NCI-H748 (cell line): ENCODE measurements at regions not wholly inside any gene's neighbourhood (a gene's known extent, or its start where the extent isn't known, plus 50 kb on each side); places are given as distances from the start of the nearest gene placed in this dataset.

Experiments
- DNase-seq: peaks from one replicate; lab custom pipeline; 2025; ENCODE audit not compliant: unreplicated experiment; lab: John Stamatoyannopoulos, UW

DNA sequence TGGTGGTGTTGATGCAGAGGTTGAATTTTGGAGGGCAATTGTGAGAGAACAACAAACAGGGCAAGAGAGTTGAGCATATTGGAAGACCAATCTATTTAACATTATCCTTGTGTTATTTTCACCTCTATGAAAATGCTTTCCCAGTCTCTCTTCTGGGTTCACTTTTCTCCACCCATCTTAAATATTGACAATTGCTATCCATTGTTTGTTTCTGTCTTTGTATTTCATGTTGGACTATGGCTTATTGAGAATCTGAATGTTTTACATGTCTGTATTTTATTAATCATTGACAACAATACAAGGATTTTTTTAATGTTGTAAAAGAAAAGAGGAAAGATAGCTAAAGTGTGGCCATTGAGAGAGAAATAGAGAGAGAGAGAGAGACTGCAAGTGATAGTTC is 1121.5 kb downstream of the BRINP3 start:
- no peak for DNase-seq

DNA sequence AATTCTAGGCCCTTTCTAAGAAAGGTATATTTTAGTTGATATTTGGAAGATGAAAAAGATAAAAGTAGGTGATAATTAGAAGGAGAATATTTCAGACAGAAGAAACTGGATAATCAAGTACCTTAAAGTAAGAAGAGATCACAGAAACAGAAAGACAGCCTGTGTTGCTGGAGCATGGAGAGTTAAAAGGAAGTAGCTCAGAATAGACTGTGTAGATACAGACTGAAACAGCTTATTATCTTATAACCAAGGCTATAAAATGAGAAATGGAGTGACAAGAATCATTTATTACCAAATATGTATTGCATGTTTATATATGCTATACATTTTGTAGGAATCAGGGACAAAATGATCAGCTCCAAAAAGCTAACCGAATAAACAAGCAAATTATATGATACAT is 1120.3 kb downstream of the BRINP3 start:
- DNase-seq = no peak

DNA sequence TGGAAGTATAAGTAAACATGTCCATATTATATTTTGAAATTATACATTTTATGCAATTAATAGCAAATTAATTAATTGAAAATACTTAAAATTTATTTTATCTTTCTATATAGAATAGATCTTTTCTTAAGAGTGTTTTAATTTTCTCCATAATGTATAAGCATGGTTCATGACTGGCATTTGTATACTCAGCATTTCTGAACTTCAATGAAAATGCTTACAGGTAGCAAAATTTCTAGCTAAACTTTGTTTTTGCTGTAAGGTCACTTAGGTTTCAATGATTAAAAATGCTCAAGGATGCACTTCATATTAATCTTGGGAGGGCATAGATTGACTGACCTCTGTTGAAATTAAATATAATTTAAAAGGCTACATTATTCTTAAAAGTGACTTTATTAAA is 1108.1 kb downstream of the BRINP3 start:
- no peak for DNase-seq

DNA sequence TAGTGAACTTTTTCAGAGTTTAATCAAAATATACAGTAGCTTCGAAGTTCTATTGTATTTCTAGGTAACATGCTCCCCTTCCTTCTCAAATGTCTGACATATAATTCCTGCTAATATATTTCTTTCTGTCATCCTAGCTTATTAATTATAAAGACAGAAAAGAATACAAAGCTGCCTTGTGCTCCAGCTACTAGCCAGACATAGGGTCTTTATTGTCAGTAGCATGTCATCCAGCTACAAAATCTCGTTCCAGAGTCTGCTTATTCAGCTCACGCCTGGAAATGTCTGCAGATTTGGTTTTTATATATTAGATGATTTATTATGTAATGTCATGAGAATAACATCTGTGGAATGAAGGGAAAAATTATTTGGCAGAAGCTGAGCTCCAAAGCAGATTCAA is 1102.8 kb downstream of the BRINP3 start:
- DNase-seq = no peak

DNA sequence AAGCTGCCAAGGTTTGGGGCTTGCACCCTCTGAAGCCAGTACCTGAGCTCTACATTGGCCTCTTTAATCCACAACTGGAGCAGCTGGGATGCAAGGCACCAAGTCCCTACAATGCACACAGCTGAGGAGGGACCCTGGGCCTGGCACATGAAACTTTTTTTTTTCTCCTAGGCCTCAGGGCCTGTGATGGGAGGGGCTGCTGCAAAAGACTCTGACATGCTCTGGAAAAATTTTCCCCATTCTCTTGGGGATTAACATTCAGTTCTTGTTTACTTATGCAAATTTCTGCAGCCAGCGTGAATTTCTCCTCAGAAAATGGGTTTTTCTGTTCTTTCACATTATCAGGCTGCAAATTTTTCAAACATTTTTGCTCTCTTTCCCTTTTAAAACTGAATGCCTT is 1072.2 kb downstream of the BRINP3 start:
- no peak for DNase-seq

DNA sequence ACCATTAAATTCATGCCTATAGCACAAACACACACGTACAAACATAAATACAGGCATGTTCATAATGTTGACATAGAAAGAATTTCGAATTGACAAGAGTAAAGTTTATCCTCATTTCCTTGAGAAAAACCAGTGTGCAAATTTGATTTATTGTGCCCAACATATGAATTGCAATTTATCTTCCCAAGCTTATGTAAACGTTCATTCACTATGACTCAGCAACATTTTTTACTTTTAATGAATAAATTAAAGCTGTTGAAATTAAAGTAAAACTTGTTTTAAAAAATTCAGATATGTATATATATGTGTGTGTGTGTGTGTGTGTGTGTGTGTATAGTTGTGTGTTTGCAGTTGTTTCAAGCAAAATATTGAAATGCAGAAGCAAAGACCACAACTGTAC is 1067.9 kb downstream of the BRINP3 start:
- no peak for DNase-seq

DNA sequence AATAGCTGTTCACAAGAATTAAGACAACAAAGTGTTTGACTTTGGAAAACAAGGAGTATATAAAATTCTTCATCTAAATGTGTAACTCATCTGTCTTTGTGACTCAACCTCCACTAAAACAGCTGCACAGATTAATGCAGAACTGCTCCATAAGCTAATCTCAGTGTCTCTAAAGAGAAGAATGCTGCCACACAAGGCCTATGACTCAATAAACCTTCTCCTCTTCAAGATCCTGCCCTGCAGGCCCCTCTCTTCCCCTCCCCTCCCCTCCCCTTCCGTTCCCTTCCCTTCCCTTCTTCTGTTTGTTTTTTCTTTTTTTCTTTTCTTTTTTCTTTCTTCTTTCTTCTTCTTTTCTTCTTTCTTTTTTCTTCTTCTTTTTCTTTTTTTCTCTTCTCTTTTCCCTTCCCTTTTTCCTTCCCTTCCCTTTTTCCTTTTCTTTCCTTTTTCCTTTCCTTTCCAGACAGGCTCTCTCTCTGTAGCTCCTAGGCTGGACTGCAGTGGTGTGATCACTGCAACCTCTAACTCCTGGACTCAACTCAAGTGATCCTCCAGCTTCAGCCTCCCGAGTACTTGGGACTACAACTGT is 1052.8 kb downstream of the BRINP3 start:
- DNase-seq = no peak

DNA sequence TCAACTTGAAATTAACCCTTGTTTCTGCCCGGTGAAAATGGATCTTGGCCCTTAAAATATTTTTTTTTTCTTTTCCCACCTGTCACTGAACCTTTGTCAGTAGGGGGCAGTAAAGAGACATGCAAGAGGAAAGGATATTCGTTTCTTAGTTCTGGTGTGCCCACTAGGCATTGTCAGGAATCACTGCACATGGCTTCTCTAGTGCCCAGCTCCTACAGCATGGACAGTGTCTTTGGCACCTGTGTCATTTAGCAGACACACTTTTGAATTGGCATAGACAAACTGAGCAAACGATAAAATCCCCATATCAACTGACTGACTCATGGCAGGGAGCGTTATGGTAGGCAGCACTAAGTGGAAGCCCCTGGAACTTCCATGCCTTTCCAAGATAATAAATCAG is 1048.1 kb downstream of the BRINP3 start:
- peak; percentile 63 for DNase-seq

DNA sequence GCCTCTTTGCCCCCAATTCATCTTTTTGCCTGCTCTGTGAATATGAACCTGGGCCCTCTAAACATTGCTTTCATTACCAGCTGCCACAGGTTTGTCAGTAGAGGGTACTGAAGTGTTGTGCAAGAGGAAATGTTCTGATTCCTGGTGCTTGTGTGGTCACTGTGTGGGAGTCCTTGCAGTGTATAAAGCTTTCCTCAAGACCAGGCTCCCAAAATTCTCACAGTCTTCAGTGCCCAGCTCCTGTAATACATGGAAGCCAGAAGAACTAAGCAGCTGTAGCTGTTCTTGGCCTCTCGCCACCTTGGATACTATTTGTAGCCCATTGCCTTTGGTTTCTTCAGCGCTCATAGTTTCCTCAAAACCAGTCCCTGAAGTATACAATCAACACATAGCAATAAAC is 1046.2 kb downstream of the BRINP3 start:
- peak; percentile 20 for DNase-seq

DNA sequence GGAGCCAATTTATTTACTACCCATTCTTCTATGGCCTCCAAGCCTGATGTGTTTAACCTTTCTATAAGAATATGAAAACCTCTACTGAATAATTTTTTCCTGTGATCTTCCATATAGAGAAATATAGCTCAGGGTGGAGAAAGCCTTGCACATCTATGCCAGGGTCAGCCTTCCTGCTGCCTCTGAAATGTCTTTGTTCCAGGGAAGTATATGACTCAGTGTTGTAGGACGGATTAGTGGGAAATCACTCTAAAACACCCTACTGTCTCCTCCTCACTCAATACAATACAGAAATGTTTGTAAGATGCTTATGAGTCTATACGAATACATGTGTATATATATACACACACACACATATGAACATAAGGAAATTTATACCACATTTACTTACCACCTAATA is 1044.9 kb downstream of the BRINP3 start:
- DNase-seq = no peak

DNA sequence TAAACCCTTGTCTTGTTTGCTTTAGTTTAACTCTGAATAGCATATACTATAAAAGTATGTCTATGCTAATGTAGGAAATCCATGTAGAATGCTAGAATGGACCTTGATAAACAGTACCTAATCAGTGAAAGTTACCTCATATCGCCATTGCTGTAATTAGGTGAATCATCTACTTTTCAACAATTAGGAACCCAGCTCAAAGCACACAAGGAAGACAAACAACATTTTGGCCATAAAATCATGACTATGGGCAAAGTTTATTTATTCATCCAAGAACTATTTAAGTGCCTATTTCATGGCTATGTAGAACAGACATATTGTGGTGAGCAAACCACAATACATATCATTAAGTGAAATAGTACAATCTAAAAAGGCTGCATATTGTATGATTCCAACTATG is 1043.2 kb downstream of the BRINP3 start:
- peak; percentile 42 for DNase-seq

DNA sequence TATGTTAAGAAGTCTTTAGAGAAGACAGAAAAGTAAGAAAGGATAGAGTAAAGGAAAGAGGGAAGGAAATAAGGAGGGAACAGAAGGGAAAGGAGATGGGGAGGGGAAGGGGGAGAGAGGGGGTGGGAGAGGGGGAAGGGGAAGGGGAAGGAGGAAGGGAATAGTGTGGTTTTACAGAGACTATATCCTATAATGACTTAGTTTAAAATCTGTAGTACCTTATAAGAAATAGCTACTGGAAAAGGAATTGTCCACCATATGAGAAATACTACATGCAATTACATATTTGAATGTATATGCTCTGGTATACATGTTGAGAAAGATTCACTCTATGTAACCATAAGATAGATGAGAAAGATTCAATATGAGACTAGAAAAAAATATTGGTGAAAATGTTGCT is 1042.3 kb downstream of the BRINP3 start:
- no peak for DNase-seq

DNA sequence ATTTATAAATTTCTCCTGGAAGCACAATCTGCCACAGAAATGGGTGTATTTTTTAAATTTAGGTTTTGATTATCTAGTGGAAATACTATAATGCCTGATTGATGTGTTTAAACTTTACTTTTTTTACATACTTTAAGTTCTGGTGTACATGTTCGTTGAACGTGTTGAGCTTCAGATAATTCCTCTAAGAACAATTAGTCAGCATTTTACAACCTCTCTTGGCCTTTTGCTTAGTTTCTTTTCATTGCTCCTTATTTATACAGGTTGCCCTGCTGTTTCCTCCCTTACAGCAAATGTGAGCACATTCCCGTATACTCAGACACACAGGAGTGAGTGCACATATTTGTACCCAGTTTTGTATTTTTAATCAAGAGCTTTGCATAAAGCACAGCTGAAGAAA is 1038.9 kb downstream of the BRINP3 start:
- no peak for DNase-seq

DNA sequence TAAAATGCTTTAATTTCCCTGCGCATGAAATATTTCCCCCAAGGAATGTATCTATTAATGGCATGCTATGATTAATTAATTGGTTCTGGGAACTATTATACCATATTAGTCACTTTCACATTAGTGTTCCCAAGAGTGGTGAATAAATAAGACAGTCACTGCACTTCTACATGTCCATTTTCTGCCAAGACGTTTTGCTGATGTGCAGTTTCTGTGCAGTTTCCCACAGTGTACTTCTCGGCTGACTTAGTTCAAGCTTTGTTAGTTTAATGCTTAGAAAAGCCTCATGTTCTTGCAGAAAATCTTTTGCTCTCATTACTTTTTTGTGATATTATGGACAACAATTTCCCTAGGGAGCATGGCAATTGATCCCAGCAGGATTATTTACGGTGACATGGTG is 1014.5 kb downstream of the BRINP3 start:
- no peak for DNase-seq

DNA sequence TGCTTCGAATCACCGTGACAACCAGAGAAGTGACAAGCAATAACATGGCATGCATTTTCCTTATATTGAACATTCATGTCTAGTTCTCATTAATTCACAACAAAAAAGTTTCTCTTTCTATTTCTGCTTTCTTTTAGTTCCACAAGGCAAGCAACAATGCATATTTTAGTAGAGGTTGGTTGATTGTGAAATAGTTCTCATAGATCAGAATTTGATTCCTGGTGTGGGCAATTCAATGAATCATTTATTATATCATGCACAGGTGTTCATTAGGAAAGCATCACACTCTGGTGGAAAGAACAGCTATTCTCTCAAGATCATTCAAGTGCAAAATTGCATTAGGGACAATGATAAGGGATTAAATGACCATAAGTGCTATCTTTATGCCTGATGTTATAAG is 980.9 kb downstream of the BRINP3 start:
- DNase-seq = peak; percentile 53

DNA sequence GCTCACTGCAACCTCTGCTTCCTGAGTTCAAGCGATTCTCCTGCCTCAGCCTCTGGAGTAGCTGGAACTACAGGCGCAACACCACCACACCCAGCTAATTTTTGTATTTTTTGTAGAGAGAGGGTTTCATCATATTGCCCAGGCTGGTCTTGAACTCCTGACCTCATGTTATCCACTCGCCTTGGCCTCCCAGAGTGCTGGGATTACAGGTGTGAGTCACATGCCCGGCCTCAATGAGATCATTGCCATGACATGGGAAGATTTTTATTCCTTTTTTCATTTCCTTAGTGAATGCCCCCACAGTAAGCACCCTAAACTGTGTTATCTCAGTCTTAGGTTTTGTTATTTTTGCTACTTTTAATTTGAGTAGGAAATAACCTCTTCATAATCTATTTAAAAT is 977.9 kb downstream of the BRINP3 start:
- DNase-seq = no peak

DNA sequence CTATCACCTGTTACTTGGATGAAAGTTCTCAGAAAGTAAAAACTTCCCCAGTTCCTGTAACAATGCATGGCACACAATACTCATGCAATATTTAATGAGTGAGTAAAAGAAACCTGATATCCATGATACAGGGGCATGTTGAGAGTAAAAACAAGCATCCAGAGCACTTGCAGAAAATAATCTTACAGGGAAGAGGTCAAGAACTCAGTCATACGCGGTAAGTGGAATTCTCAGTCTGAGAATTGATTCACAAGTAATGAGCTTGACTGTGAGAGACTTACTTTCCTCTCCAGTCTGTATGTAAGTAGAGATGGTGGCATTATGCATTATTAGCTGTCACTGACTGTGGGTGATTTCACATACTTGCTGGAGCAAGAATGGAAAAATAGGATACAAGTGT is 976.9 kb downstream of the BRINP3 start:
- DNase-seq = no peak

DNA sequence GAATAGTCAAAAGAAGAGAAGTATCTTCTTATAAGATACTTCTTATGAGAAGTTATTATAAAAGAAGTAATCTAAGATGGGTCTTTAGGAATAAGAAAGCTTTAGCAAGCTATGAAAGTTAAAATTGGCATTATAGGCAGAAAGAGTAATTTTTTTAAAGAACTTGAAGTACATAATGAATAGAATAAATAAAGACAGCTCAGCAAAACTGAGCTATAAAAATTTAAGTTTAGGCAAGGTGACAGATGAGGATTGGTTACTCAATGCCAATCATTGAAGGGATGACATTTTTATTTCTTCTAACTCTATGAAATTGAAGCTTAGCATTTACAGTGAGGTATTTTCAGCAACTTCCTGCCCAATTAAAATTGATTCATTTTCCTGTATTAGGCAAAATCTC is 966.8 kb downstream of the BRINP3 start:
- DNase-seq = no peak

DNA sequence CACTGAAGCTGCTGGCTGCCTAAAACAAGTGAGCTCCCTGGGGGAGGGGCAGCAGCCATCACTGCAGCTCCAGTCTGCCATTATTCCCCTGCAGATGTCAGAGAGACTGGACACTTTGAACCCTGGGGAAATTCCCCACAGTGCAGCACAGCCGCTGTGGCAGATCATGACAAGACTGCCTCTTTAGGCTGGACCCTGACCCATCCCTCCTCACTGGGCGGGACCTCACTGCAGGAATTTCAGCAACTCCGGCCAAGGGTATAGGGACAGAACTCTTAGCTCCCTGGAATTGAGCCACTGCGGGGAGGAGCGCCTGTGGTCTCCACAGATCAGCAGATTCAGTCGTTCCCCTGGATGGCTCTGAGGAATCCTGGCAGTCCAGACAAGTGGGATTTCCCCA is 964.6 kb downstream of the BRINP3 start:
- no peak for DNase-seq

DNA sequence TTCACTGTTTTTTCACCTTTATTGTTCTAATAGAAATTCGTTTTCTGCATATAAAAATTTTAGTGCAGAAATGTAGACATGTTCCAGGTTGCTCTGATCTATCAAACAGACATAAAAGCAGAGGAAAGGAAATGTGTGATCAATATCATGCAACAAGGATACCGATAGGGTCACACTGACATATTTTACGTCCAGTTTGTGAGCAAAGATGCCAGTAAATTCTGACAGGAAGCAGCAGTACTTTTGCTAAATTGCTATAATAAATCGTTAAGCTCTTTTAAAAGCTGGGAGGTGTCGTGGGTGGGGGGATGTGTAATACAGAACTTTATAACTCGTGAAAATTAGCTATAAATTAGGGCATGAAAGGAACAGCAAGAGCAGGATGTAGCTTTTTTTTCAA is 955.2 kb downstream of the BRINP3 start:
- no peak for DNase-seq

DNA sequence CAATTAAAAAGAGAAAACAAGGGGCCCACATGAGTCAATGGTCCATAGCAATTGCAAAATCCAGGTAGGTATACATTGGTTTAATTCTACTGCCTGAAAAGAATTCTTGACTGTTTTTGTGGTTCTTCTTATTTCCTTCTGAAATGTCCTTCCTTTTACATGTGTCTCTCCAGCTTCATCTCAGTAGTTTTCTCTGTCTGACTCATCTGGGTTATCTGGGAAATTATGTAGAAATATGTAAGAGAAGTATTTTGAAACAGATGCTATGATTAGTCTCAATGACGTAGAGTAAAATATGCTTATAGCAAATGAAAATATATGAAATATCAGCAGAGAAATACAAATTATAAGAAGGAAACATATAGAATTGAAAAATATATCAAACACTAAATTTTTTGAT is 953.2 kb downstream of the BRINP3 start:
- DNase-seq = no peak

DNA sequence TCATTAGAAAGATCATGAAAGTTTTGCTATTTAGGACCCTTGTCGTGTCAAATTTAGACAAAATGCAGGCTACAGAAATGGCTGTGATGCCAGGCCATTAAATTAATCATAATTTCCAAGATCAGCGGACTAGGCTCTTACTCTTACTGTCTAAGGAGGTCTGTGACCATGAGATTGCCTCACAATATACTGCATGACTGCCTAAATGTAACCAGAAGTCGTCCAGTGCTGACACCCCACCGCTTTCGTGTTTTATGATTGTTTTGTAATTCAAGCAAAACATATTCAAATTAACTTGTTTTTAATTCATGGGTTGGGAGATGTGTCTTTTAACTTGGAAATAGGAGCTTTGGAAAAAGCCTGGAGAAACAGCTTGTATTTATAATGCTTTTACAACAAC is 947.5 kb downstream of the BRINP3 start:
- no peak for DNase-seq

DNA sequence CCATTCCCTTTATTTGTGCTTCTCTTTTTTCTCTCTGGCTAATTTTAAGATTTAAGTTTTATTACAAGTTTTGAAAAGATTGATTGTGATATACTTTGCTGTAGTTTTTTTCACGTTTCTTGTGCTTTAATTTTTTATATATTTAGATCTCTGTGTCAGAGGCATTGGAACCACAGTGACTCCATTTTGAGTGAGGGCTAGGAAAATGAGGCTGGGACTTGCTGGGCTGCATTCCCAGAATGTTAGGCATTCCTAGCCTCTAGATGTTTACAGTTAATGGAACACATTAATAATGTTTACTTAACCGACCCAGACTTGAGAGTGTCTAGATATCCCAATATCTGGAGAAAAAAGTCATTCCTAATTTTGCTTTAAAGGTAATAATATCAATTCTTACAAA is 939.4 kb downstream of the BRINP3 start:
- DNase-seq = no peak

DNA sequence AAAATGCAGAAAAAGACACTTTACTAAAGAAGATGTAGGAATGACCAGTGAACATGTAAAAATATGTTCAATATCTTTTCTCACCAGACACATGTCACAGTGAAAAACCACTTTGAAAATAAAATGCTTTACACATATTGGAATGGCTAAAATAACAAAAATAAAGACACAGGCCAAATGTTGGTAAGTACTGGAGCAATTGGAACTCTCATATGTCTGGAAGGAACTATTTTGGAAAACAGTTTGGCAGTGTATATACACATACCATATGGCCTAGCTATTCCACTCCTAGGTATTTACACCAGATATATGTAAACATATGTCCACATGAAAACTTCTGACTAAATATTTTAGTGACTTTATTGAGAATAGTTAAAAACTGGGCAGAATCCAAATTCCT is 927.2 kb downstream of the BRINP3 start:
- DNase-seq = no peak
